HG02588 (cell line): ENCODE measurements at regions not wholly inside any gene's neighbourhood (a gene's known extent, or its start where the extent isn't known, plus 50 kb on each side); places are given as distances from the start of the nearest gene placed in this dataset.
"Not testable (repeated sequence)": the region's sequence is repeated elsewhere in the genome, so short reads cannot be mapped to it uniquely, and the experiment has no call there.

Experiments
- ATAC-seq: cut with Tn5 transposase; IDR thresholded peaks from one replicate; pipeline ENCODE4 v1.9.1; 2021; ENCODE audit warnings: mild to moderate bottlenecking, moderate library complexity; ENCODE audit not compliant: unreplicated experiment

GRCh38 chr2:187985923-187986322 lies 305.8 kb upstream of the GULP1 start:
- ATAC-seq: no peak

DNA sequence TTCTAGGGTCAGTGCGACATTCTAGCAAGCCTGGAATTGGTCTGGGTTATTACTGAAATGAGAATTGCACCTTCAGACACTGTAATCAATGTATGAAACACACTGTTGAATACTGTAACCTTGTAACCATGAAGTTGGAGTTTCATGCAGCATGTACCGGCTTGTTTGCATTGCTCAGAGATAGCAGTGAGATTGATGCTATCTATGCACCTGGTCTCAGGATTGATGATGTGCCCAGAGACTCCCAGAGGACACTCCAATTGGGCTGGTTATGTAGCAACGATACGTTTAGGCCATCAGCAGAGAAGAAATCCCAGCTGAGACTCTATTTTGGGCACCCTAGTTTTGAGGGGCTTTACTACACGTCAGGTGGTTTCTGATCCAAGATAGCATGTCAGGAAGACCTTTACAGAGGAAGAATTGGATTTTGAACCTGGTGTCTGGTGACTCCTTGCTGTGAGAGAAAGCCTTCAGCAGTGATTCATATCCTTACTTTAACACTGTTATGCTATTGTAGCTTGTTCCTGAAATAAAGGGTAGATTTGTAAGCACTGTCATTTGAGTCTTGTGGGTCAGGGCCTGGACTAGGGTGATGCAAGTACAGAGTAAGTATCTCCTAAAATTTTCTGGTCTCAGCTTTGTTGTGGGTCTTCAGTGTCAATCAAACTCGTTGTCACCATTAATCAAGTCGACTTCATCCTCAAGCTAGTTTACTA lies 305.1 kb upstream of the GULP1 start:
- no peak for ATAC-seq

GRCh38 chr2:187988348-187988747 lies 303.3 kb upstream of the GULP1 start:
- ATAC-seq: no peak

DNA sequence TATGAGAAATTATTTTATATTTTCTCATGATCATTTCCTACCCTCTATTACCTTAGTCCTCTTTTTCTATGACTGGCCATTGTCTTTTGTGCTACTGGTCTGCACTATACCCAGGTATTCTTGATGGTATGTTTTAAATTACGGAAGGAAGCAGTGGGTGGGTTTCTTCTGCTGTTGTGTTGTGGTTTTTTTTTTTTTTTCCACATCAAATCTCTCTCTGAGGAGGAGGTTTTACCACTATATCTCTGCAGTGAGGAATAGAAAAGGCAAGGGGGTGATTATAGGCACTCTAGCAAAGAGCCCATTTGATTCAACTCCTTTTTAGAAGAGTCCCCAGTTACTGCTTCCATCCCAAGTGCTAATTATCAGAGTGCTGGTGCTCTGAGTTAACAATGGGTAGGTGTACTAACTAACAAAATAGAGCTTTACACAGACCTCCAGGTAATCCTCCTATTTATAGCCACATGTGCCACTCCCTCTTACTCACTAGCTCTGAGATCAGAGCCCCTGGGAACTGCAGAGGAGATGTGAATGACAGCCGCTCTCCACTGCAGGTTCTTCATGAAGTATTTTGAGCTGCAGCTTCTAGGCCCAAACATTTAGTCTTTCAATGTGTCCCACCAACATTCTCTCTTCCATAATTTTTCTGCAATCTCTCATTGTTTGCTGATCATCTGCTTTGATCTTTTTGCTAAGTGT lies 301.6 kb upstream of the GULP1 start:
- peak; percentile 31 for ATAC-seq

DNA sequence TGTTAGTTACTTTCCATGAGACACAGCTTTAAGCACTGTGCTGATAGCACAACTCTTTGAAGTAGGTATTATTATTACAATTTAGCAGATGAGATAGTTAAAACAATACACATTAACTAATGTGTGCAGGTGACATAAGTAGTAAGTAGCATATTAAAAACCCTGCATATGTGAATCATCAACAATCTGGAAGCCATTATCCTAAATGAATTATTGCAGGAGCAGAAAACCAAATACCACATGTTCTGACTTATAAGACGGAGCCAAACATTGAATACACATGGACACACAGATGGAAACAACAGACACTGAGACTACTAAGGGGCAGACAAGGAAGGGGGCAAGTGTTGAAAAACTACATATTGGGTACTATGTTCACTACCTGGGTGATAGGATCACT lies 300.3 kb upstream of the GULP1 start:
- no peak for ATAC-seq

GRCh38 chr2:187994464-187995331 lies 297.0 kb upstream of the GULP1 start:
- no peak for ATAC-seq

GRCh38 chr2:187995556-187995955 lies 296.1 kb upstream of the GULP1 start:
- ATAC-seq: no peak

DNA sequence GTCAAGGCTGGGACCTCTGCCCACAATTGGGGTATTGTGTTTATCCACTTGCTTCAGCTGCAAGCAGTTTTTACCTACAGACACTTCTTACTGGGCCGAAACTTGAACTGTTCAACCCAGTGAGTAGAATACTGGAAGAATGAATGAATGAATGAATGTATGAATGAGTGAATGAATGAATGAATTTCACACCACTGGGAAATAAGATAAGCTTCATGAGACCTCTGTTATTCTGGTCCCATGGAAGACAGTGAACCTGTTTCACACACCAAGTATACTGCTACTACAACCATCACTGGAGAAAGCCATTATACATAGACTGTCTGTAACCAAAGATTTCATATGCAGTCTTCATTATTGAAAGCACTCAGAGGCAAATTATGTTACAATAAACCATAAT lies 295.0 kb upstream of the GULP1 start:
- no peak for ATAC-seq

- ATAC-seq: no peak
These were observed 291.5 kb upstream of the GULP1 start for GRCh38 chr2:188000189-188000588.

DNA sequence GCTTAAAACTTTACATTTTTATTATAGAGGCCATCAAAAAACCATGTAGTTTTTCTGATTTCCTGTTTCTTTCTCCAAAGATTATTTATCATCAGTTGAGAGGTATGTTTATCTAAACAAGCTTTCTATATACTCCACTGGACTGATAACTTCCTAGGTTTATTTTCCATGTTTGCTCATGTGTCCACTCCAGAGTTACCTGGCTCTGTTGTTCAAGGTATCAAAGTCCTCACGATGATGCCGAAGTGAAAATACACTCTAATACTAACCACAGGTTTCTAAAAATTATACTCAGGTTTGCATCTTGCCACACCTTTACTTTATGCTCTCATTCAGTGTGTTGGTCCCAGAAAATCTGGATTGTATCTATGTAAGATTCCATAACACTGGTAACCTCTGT lies 287.9 kb upstream of the GULP1 start:
- no peak for ATAC-seq

DNA sequence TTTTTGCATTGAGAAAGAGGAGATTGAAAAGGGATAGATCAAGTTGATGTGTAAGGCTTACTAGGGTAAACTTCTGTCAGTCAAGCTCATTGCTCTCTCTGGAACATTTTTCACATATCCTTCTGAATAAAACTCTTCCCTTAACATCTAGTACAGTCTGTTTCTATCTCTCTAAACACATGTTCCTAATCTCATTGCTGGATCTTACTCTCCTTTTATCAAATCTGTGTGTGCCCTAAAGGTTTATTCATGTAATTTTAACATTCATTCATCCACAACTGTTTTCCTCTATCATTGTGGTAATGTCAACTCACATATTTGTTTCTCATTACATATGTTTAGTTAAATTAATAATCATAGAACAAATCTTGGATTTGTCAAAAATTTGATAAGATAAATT lies 277.9 kb upstream of the GULP1 start:
- no peak for ATAC-seq

DNA sequence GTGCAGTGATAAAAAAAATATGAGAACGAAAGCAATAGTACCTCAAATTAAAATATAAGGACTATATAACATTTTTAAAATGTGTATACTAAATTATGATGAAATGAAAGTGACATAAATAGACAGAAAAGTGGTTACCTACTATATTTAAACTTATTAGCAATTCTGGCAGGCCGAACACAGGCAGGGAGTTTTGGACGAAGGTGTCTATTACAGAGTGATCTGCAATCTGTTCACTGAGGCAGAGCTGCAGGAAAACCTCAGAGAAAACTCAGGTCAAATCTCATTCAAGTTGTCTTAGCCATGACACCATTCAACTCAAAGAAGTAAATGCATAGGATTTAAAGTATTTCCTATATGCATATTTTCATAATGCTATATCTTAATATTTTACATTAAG lies 274.8 kb upstream of the GULP1 start:
- no peak for ATAC-seq

DNA sequence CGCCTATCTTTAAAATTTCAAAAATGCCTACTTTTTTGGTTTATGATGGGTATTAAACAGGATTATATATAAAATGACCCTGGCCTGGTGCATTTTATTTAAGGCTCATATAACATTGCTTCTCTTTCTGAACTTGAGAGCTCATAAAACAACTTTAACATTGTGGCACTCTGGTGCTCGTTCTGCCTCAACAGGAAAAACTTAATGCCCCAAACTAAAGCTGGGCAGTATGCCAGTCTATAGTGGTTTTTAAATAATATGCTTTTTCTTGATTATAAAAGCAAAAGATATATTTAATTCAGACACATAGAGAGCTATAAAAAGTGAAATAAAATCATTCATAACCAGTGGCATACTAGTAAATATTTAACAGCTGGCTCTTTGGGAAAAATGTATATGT lies 269.3 kb upstream of the GULP1 start:
- no peak for ATAC-seq

DNA sequence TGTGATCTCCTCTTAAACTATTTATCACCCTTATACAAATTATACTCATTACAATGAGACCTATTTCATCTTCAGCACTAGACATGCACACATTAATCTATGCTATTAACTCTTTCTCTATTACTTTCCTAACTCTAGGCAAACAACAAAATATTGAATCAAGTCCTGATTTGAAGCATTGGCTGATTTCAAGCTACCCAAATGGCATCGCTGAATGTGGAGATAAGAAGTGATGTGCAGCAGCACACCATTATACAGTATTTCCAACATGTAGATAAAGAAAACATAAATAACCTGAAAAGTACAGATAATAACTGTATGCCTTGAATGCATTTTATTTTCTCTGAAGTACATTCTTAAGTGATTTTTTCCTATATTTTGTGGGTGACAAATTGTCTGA lies 268.6 kb upstream of the GULP1 start:
- no peak for ATAC-seq

GRCh38 chr2:188024811-188025210 lies 266.9 kb upstream of the GULP1 start:
- ATAC-seq: no peak

DNA sequence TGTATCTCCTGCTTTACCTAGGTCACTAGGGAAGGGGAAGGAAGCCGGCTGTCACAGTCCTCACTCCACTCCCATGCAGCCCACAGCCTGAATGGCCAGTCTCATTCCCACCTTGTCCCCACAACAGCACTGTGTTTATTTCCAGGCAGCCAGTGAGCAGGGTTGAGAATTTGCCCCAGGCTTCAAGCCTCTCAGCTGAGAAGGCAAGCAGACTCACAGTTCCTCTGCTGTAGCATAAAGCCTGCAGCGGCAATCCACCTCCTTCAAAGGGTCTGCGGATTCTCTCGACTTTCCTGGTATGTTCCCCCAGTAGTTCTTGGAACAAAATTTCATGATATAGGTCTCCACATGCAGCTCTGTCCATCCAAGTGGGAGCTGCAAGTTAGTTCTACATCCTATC lies 262.9 kb upstream of the GULP1 start:
- ATAC-seq: no peak

GRCh38 chr2:188032306-188032705 lies 259.4 kb upstream of the GULP1 start:
- ATAC-seq: no peak

DNA sequence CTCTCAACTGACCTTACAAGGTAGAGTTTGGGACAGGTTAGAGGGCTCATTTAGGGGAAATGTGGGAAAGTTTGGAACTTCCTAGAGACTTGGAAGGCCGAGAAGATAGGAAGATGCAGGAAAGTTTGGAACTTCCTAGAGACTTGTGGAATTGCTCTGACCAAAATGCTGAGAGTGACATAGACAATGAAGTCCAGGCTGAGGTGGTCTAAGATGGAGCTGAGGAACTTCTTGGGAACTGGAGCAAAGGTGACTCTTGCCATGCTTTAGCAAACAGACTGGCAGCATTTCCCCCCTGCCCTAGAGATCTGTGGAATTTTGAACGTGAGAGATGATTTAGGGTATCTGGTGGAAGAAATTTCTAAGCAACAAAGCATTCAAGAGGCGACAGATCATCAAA lies 258.9 kb upstream of the GULP1 start:
- ATAC-seq: no peak

DNA sequence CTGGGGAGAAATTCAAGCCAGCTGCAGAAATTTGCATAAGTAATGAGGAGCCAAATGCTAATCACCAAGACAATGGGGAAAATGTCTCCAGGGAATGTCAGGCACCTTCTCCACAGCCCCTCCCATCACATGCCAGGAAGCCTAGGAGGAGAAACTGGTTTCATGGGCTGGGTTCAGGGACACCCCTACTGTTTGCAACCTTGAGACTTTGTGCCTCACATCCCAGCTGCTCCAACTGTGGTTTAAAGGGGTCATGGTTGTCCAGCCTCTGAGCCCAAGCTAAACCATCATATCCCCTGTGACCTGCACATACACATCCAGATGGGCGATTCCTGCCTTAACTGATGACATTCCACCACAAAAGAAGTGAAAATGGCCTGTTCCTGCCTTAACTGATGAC lies 258.4 kb upstream of the GULP1 start:
- ATAC-seq: not testable (repeated sequence)

GRCh38 chr2:188034102-188034501 lies 257.6 kb upstream of the GULP1 start:
- ATAC-seq: not testable (repeated sequence)

GRCh38 chr2:188035377-188035776 lies 256.3 kb upstream of the GULP1 start:
- ATAC-seq: not testable (repeated sequence)

GRCh38 chr2:188036786-188037185 lies 254.9 kb upstream of the GULP1 start:
- ATAC-seq: not testable (repeated sequence)
